ENCODE measurements at regions not wholly inside any gene's neighbourhood (a gene's known extent, or its start where the extent isn't known, plus 50 kb on each side); places are given as distances from the start of the nearest gene placed in this dataset.

DNA sequence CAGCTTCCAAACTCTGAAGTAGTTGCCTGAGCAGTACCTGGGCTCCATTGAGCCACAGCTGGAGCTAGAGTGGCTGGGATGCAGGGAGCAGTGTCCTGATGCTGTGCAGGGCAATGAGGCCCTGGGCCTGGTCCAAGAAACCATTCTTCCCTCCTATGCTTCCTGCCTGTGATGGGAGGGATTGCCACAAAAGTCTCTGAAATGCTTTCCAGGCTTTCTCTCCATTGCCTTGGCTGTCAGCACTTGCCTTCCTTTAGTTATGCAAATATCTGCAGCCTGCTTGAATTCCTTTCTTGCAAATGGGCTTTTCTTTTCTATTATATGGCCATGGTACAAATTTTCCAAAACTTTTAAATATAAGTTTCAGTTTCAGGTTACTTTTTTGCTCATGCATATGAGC lies 972.2 kb upstream of the MBL2 start:
- TF ChIP-seq, protein P1, sequence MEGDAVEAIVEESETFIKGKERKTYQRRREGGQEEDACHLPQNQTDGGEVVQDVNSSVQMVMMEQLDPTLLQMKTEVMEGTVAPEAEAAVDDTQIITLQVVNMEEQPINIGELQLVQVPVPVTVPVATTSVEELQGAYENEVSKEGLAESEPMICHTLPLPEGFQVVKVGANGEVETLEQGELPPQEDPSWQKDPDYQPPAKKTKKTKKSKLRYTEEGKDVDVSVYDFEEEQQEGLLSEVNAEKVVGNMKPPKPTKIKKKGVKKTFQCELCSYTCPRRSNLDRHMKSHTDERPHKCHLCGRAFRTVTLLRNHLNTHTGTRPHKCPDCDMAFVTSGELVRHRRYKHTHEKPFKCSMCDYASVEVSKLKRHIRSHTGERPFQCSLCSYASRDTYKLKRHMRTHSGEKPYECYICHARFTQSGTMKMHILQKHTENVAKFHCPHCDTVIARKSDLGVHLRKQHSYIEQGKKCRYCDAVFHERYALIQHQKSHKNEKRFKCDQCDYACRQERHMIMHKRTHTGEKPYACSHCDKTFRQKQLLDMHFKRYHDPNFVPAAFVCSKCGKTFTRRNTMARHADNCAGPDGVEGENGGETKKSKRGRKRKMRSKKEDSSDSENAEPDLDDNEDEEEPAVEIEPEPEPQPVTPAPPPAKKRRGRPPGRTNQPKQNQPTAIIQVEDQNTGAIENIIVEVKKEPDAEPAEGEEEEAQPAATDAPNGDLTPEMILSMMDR (IDR thresholded peaks at IDR 0.05) = no peak
- no peak for TF ChIP-seq POLR2A (IDR thresholded peaks at IDR 0.05)
